Keratinocyte (primary cell): ENCODE measurements at regions not wholly inside any gene's neighbourhood (a gene's known extent, or its start where the extent isn't known, plus 50 kb on each side); places are given as distances from the start of the nearest gene placed in this dataset.
A peak's percentile ranks its signal among the peaks of the same experiment; 100 is the strongest.

ENCODE experiments used
- DNase-seq: peaks from one replicate; pipeline ENCODE4 v3.0.0-alpha.2; 2011; ENCODE audit warnings: low read depth, missing footprints, low spot score
- FAIRE-seq: peaks from 2 replicates; lab custom pipeline; 2011; peaks lifted over from hg19 to GRCh38; lab: Jason Lieb, UNC
- H2AFZ ChIP-seq: 2 replicates; pipeline ENCODE4 v1.6.0; 2012; ENCODE audit warnings: low read length, control low read depth, inconsistent platforms; ENCODE audit not compliant: control insufficient read depth
- H3K27ac ChIP-seq: 2 replicates; pipeline ENCODE4 v1.5.1; 2011; ENCODE audit warnings: low read length; ENCODE audit not compliant: control insufficient read depth, insufficient read depth
- H3K27me3 ChIP-seq: 3 replicates; pipeline ENCODE4 v1.6.0; 2011; ENCODE audit warnings: low read length; ENCODE audit not compliant: control insufficient read depth, insufficient read depth; ENCODE audit errors: extremely low read depth
- H3K36me3 ChIP-seq, 2 experiments: 2 replicates in 1 of 2; 3 replicates in 1 of 2; pipeline ENCODE4 v1.5.1; 2011; ENCODE audit warnings: low read length in 2 of 2, mild to moderate bottlenecking in 1 of 2; ENCODE audit not compliant: control insufficient read depth in 2 of 2, insufficient read depth in 2 of 2; ENCODE audit errors: extremely low read depth in 1 of 2
- H3K4me1 ChIP-seq: 3 replicates; pipeline ENCODE4 v1.5.1; 2011; ENCODE audit warnings: low read length; ENCODE audit not compliant: control insufficient read depth, insufficient read depth; ENCODE audit errors: extremely low read depth
- H3K4me2 ChIP-seq: 3 replicates; pipeline ENCODE4 v1.6.0; 2011; ENCODE audit warnings: low read depth, low read length; ENCODE audit not compliant: control insufficient read depth, insufficient read depth; ENCODE audit errors: extremely low read depth
- H3K4me3 ChIP-seq, 3 experiments: fragments of 200-600 bp in 1 of 3; sonication (generic) in 1 of 3; 2 replicates in 2 of 3; 3 replicates in 1 of 3; pipeline ENCODE4 v1.5.1; 2011 to 2016; ENCODE audit warnings: low read length in 3 of 3, mild to moderate bottlenecking in 3 of 3, control low read depth in 2 of 3, inconsistent platforms in 1 of 3, low read depth in 1 of 3, mixed read lengths in 1 of 3, mixed run types in 1 of 3, moderate library complexity in 1 of 3; ENCODE audit not compliant: control insufficient read depth in 2 of 3, insufficient read depth in 2 of 3; ENCODE audit errors: extremely low read depth in 1 of 3
- H3K79me2 ChIP-seq: 2 replicates; pipeline ENCODE4 v1.6.0; 2012; ENCODE audit warnings: low read length; ENCODE audit not compliant: control insufficient read depth, insufficient read depth
- H3K9ac ChIP-seq: 3 replicates; pipeline ENCODE4 v1.6.0; 2011; ENCODE audit warnings: low read length; ENCODE audit not compliant: control insufficient read depth, insufficient read depth; ENCODE audit errors: extremely low read depth
- H3K9me1 ChIP-seq: 3 replicates; pipeline ENCODE4 v1.6.0; 2011; ENCODE audit warnings: low read length; ENCODE audit not compliant: control insufficient read depth, insufficient read depth; ENCODE audit errors: extremely low read depth
- H3K9me3 ChIP-seq: 2 replicates; pipeline ENCODE4 v1.5.1; 2012; ENCODE audit warnings: low read depth, low read length; ENCODE audit not compliant: control insufficient read depth
- H4K20me1 ChIP-seq: 3 replicates; pipeline ENCODE4 v1.6.0; 2011; ENCODE audit warnings: low read length; ENCODE audit not compliant: control insufficient read depth, insufficient read depth; ENCODE audit errors: extremely low read depth
- EZH2 ChIP-seq: IDR thresholded peaks from one replicate; pipeline ENCODE4 v1.6.1; 2012; ENCODE audit warnings: inconsistent platforms, mild to moderate bottlenecking, low read length, moderate library complexity
- dilution Hi-C: fragments of 300-500 bp; cut with MboI; formaldehyde crosslinking; loops from one replicate; pipeline ENCODE4 v1.7.0; 2020; ENCODE audit warnings: low sequenced_read_pairs; ENCODE audit not compliant: extremely low pct_ligation_motif_present
- TF ChIP-seq, protein P1 (sequence below), 3 experiments: IDR thresholded peaks in 1 of 3; conservative IDR thresholded peaks in 1 of 3; optimal IDR thresholded peaks in 1 of 3; 2 replicates in 2 of 3; 3 replicates in 1 of 3; pipeline versions ENCODE3 to v1.5.1; 2011; ENCODE audit warnings: low read length in 3 of 3, mild to moderate bottlenecking in 3 of 3, moderate library complexity in 2 of 3, control low read depth in 1 of 3, inconsistent platforms in 1 of 3; ENCODE audit not compliant: insufficient read depth in 2 of 3; ENCODE audit errors: extremely low read depth in 1 of 3

DNA sequence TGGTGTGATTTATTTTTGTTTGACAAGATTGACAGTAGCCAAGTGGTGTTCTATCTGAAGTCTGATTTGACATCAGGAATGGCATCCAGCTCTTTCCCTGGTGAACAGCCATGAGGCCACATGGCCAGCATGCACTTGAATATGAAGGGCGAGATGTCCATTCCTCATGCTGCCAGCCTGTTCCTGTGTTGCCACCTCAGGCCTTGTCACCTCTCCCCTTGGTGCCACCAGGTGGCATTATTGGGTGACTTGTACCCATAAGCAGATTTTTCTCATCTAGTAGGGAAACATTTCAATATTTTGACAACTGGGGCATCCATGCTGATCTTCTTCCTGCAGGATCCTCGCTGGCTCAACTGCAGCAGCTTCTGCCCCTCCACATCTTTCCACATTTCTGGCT is 199.1 kb downstream of the ERMARD start:
- dilution Hi-C loops = no loop called here
- TF ChIP-seq EZH2 = no peak
- TF ChIP-seq, protein P1, sequence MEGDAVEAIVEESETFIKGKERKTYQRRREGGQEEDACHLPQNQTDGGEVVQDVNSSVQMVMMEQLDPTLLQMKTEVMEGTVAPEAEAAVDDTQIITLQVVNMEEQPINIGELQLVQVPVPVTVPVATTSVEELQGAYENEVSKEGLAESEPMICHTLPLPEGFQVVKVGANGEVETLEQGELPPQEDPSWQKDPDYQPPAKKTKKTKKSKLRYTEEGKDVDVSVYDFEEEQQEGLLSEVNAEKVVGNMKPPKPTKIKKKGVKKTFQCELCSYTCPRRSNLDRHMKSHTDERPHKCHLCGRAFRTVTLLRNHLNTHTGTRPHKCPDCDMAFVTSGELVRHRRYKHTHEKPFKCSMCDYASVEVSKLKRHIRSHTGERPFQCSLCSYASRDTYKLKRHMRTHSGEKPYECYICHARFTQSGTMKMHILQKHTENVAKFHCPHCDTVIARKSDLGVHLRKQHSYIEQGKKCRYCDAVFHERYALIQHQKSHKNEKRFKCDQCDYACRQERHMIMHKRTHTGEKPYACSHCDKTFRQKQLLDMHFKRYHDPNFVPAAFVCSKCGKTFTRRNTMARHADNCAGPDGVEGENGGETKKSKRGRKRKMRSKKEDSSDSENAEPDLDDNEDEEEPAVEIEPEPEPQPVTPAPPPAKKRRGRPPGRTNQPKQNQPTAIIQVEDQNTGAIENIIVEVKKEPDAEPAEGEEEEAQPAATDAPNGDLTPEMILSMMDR (optimal IDR thresholded peaks at IDR 0.05 in 1 of 3, IDR thresholded peaks at IDR 0.05 in 1 of 3, conservative IDR thresholded peaks at IDR 0.05 in 1 of 3; ENCODE audit: extremely low read depth in 1 of 3, insufficient read depth in 2 of 3, low read length in 3 of 3) = peak; percentile 34 to 79 (median 41)
- H3K9ac ChIP-seq = no peak overlapping the region
- H3K27me3 ChIP-seq = no peaks in the 10 kb centered on the region
- no peak overlapping the region for H3K4me3 ChIP-seq
- H3K27ac ChIP-seq = no peak overlapping the region
- no peaks in the 10 kb centered on the region for H3K4me1 ChIP-seq
- H4K20me1 ChIP-seq = no peaks in the 10 kb centered on the region
- no peak overlapping the region for H2AFZ ChIP-seq
- FAIRE-seq (no peak), DNase-seq (no peak)
- no peaks in the 10 kb centered on the region for H3K9me3 ChIP-seq
- no peaks in the 10 kb centered on the region for H3K36me3 ChIP-seq
- no peak overlapping the region for H3K4me2 ChIP-seq
- H3K9me1 ChIP-seq = no peaks in the 10 kb centered on the region
- H3K79me2 ChIP-seq = no peaks in the 10 kb centered on the region

DNA sequence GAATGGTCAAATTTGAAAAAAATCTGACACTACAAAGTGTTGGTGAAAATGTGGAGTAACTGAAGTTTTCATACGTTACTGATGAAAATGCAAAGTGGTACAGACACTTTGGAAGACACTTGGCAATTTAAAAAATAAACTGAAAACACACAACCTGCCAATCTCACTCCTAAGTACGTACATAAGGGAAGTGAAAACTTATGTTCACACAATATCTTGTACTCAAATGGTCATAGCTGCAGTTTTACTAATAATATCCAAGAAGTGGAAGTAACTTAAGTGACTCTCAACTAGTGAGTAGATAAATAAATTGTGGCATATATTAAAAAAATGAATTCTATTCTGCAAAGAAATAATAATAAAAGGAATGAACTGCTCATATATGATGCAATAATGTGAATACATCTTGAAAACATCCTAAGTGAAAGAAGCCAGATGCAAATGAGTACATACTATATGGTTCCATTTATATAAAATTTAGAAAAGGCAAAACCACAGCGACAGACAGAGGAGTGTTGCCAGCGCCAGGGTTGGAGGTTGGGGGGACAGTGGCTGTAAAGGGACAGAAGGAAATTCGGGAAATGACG is 198.2 kb downstream of the ERMARD start:
- Histone ChIP-seq H3K4me2 (no peak overlapping the region), H3K9ac (no peak overlapping the region), H3K27ac (no peak overlapping the region), H2AFZ (no peak overlapping the region), H3K9me3 (no peaks in the 10 kb centered on the region), H4K20me1 (no peaks in the 10 kb centered on the region), H3K4me3 (no peak overlapping the region), H3K27me3 (no peaks in the 10 kb centered on the region), H3K4me1 (no peaks in the 10 kb centered on the region), H3K9me1 (no peaks in the 10 kb centered on the region), H3K36me3 (no peaks in the 10 kb centered on the region), H3K79me2 (no peaks in the 10 kb centered on the region)
- FAIRE-seq = no peak
- DNase-seq = no peak
- TF ChIP-seq, protein P1 (optimal IDR thresholded peaks at IDR 0.05 in 1 of 3, IDR thresholded peaks at IDR 0.05 in 1 of 3, conservative IDR thresholded peaks at IDR 0.05 in 1 of 3; ENCODE audit: extremely low read depth in 1 of 3, insufficient read depth in 2 of 3, low read length in 3 of 3) = no peak
- no peak for TF ChIP-seq EZH2
- dilution Hi-C loops = no loop called here
